Vagina (tissue), 2 donors: ENCODE measurements at regions not wholly inside any gene's neighbourhood (a gene's known extent, or its start where the extent isn't known, plus 50 kb on each side); places are given as distances from the start of the nearest gene placed in this dataset.

Experiments used
- DNase-seq, 2 donors: peaks; one replicate each; pipeline ENCODE4 v3.0.0-alpha.2; 2017; ENCODE audit errors: extremely low spot score in 2 of 2
- H3K27ac ChIP-seq: fragments of 200-600 bp; sonication (generic); one replicate; pipeline ENCODE4 v1.5.1; 2019
- H3K27me3 ChIP-seq: fragments of 200-600 bp; sonication (generic); one replicate; pipeline ENCODE4 v1.5.1; 2019
- H3K36me3 ChIP-seq, 2 donors: fragments of 200-600 bp; sonication (generic); one replicate each; pipeline ENCODE4 v1.5.1; 2017 to 2019
- H3K4me1 ChIP-seq: fragments of 200-600 bp; sonication (generic); one replicate; pipeline ENCODE4 v1.5.1; 2019
- H3K4me3 ChIP-seq, 2 donors: fragments of 200-600 bp; sonication (generic); 1 replicate in 1 of 2; 2 replicates in 1 of 2; pipeline ENCODE4 v1.5.1; 2016 to 2019
- H3K9me3 ChIP-seq: fragments of 200-600 bp; sonication (generic); one replicate; pipeline ENCODE4 v1.5.1; 2019
- CTCF ChIP-seq, 3 experiments: fragments of 450-650 bp in 2 of 3; fragments of 200-600 bp in 1 of 3; sonication (generic) in 1 of 3; IDR thresholded peaks; one replicate each; pipeline ENCODE4 v1.5.1; 2017 to 2019; ENCODE audit warnings: antibody characterized with exemption in 3 of 3, mild to moderate bottlenecking in 2 of 3, moderate library complexity in 2 of 3
- POLR2A ChIP-seq, 2 donors: fragments of 450-650 bp; IDR thresholded peaks; one replicate each; pipeline ENCODE4 v1.6.1; 2017; ENCODE audit warnings: antibody characterized with exemption in 2 of 2, mild to moderate bottlenecking in 2 of 2, moderate library complexity in 2 of 2
- POLR2AphosphoS5 ChIP-seq, 2 donors: sonication (generic); formaldehyde crosslinking; IDR thresholded peaks; one replicate each; pipeline ENCODE4 v1.9.0; 2017; ENCODE audit warnings: antibody characterized with exemption in 2 of 2, mild to moderate bottlenecking in 2 of 2, low read depth in 1 of 2; ENCODE audit not compliant: insufficient read depth in 1 of 2
- intact Hi-C: fragments of 100-400 bp; cut with DNase I; formaldehyde crosslinking; loops from one replicate; pipeline ENCODE4 v1.15.1; 2023

GRCh38 chr6:147055821-147056392 lies 148.3 kb upstream of the STXBP5 start:
- Histone ChIP-seq H3K27me3 (no peaks in the 10 kb centered on the region), H3K36me3 (no peaks in the 10 kb centered on the region), H3K4me3 (no peak overlapping the region), H3K27ac (no peak overlapping the region), H3K4me1 (no peaks in the 10 kb centered on the region), H3K9me3 (no peaks in the 10 kb centered on the region)
- intact Hi-C loops, result no loop called here
- no peak for DNase-seq
- TF ChIP-seq POLR2A (IDR thresholded peaks at IDR 0.05), result no peak
- TF ChIP-seq POLR2AphosphoS5 (IDR thresholded peaks at IDR 0.05; ENCODE audit: insufficient read depth in 1 of 2, low read depth in 1 of 2), result no peak
- TF ChIP-seq CTCF (IDR thresholded peaks at IDR 0.05), result no peak

GRCh38 chr6:147057188-147057587 lies 147.0 kb upstream of the STXBP5 start:
- no peaks in the 10 kb centered on the region for H3K9me3 ChIP-seq
- no peaks in the 10 kb centered on the region for H3K4me1 ChIP-seq
- intact Hi-C loops, result no loop called here
- no peak overlapping the region for H3K4me3 ChIP-seq
- DNase-seq, result no peak
- H3K27me3 ChIP-seq, result no peaks in the 10 kb centered on the region
- no peak overlapping the region for H3K27ac ChIP-seq
- TF ChIP-seq CTCF (IDR thresholded peaks at IDR 0.05), result no peak
- TF ChIP-seq POLR2A (IDR thresholded peaks at IDR 0.05), result no peak
- no peak for TF ChIP-seq POLR2AphosphoS5 (IDR thresholded peaks at IDR 0.05; ENCODE audit: insufficient read depth in 1 of 2, low read depth in 1 of 2)
- no peaks in the 10 kb centered on the region for H3K36me3 ChIP-seq

DNA sequence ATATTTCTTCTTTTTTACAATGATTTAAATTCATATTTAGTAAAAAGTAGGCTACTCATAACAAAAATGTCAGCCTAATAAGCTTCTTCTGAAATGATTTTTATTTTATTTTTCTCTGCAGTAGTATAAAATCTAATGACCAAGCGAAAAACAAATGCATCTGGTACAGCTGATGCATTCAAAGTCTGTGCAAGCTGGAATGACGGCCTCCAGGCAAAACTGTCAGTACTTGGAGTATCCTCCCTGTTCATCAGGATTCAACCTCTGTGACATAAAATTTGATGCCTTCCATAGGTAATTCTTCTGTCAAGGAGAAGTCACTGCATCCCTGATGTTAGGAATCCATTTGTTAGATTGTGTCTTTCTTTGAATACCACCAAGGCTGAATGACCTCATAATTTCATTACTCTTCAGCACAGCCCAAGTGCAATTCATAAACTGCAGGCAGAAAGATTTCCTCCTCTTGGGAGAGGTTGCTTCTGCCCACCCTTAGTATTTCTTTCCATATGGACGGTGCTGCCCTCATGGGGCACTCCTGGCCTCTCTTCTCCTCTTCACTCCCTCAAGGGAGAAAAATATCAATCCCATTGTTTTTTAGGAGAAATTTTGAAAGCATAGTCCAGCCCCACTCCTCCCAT lies 146.4 kb upstream of the STXBP5 start:
- no peaks in the 10 kb centered on the region for H3K4me1 ChIP-seq
- intact Hi-C loops, result no loop called here
- H3K9me3 ChIP-seq, result no peaks in the 10 kb centered on the region
- no peak overlapping the region for H3K27ac ChIP-seq
- no peaks in the 10 kb centered on the region for H3K27me3 ChIP-seq
- DNase-seq, result no peak
- TF ChIP-seq CTCF (IDR thresholded peaks at IDR 0.05) (no peak), POLR2AphosphoS5 (IDR thresholded peaks at IDR 0.05; ENCODE audit: insufficient read depth in 1 of 2, low read depth in 1 of 2) (no peak), POLR2A (IDR thresholded peaks at IDR 0.05) (no peak)
- no peak overlapping the region for H3K4me3 ChIP-seq
- no peaks in the 10 kb centered on the region for H3K36me3 ChIP-seq

DNA sequence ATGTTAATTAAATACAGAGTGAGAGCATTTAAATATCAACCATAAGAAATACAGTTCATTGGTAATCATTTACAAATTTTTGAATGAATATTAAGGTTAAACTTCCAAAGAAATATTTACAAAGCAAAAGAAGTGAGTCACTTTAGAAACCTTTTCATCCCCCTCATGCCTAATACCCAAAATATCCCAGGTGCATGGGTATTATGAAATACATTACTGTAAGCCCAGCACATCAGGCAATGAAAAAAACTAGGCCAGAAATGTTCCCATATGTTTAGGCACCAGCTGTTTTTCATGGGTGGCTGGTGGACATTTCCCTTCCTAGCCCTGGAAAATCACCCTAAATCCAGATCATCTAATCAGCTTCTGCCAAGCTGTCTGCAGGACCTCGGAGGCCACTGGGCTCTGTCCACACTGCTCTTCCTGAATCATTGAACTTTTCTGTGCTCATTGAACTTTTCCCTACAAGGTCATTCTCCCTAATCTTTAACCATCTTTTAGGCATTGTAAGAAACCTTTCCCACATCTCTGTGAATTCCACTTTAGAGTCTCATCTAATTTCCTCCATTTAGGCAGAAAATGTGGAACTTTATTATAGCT lies 145.3 kb upstream of the STXBP5 start:
- TF ChIP-seq POLR2AphosphoS5 (IDR thresholded peaks at IDR 0.05; ENCODE audit: insufficient read depth in 1 of 2, low read depth in 1 of 2) (no peak), POLR2A (IDR thresholded peaks at IDR 0.05) (no peak), CTCF (IDR thresholded peaks at IDR 0.05) (no peak)
- H3K27ac ChIP-seq, result no peak overlapping the region
- H3K4me3 ChIP-seq, result no peak overlapping the region
- intact Hi-C loops, result no loop called here
- no peak for DNase-seq
- no peaks in the 10 kb centered on the region for H3K9me3 ChIP-seq
- no peaks in the 10 kb centered on the region for H3K36me3 ChIP-seq
- H3K4me1 ChIP-seq, result no peaks in the 10 kb centered on the region
- H3K27me3 ChIP-seq, result no peaks in the 10 kb centered on the region

GRCh38 chr6:147060636-147061035 lies 143.6 kb upstream of the STXBP5 start:
- DNase-seq, result no peak
- no peak overlapping the region for H3K27ac ChIP-seq
- intact Hi-C loops, result no loop called here
- no peak for TF ChIP-seq CTCF (IDR thresholded peaks at IDR 0.05)
- no peaks in the 10 kb centered on the region for H3K4me1 ChIP-seq
- no peak overlapping the region for H3K4me3 ChIP-seq
- no peaks in the 10 kb centered on the region for H3K36me3 ChIP-seq
- no peaks in the 10 kb centered on the region for H3K27me3 ChIP-seq
- H3K9me3 ChIP-seq, result no peaks in the 10 kb centered on the region
